ENCODE measurements at regions not wholly inside any gene's neighbourhood (a gene's known extent, or its start where the extent isn't known, plus 50 kb on each side); places are given as distances from the start of the nearest gene placed in this dataset.

- TF ChIP-seq GABPB1 (CRISPR knock-in tag; IDR thresholded peaks at IDR 0.05) (no peak), NFE2L1 (CRISPR knock-in tag; IDR thresholded peaks at IDR 0.05) (no peak), CTCF (IDR thresholded peaks at IDR 0.05) (no peak), E2F5 (CRISPR knock-in tag; IDR thresholded peaks at IDR 0.05) (no peak), SMAD3 (CRISPR knock-in tag; IDR thresholded peaks at IDR 0.05; ENCODE audit: borderline replicate concordance) (no peak), RORB (CRISPR knock-in tag; IDR thresholded peaks at IDR 0.05) (no peak), CDX4 (CRISPR knock-in tag; IDR thresholded peaks at IDR 0.05; ENCODE audit: borderline replicate concordance) (no peak), HMGXB4 (CRISPR knock-in tag; IDR thresholded peaks at IDR 0.05) (no peak), IRF1 (CRISPR knock-in tag; IDR thresholded peaks at IDR 0.05) (no peak), CBFB (CRISPR knock-in tag; IDR thresholded peaks at IDR 0.05; ENCODE audit: low read depth) (no peak), JUN (CRISPR knock-in tag; IDR thresholded peaks at IDR 0.05) (no peak), USF2 (CRISPR knock-in tag; IDR thresholded peaks at IDR 0.05) (no peak), NR3C1 (CRISPR knock-in tag; conservative IDR thresholded peaks at IDR 0.05; ENCODE audit: low read depth) (no peak), FOXP4 (CRISPR knock-in tag; IDR thresholded peaks at IDR 0.05) (no peak)
These were observed 66.3 kb upstream of the COMTD1 start for GRCh38 chr10:75302029-75302428.
